GM18909 (cell line): ENCODE measurements at regions not wholly inside any gene's neighbourhood (a gene's known extent, or its start where the extent isn't known, plus 50 kb on each side); places are given as distances from the start of the nearest gene placed in this dataset.

Experiments used
- ATAC-seq: cut with Tn5 transposase; IDR thresholded peaks from one replicate; pipeline ENCODE4 v1.9.1; 2021; ENCODE audit warnings: mild to moderate bottlenecking; ENCODE audit not compliant: unreplicated experiment, poor library complexity

GRCh38 chr2:108067820-108068405 lies 81.6 kb downstream of the SLC5A7 start:
- no peak for ATAC-seq

- ATAC-seq = no peak
Observed at GRCh38 chr2:108069515-108070310, 83.4 kb downstream of the SLC5A7 start.

- no peak for ATAC-seq
Observed at GRCh38 chr2:108073415-108074072, 87.2 kb downstream of the SLC5A7 start.

- ATAC-seq = no peak
Observed at GRCh38 chr2:108074150-108074549, 87.8 kb downstream of the SLC5A7 start.

DNA sequence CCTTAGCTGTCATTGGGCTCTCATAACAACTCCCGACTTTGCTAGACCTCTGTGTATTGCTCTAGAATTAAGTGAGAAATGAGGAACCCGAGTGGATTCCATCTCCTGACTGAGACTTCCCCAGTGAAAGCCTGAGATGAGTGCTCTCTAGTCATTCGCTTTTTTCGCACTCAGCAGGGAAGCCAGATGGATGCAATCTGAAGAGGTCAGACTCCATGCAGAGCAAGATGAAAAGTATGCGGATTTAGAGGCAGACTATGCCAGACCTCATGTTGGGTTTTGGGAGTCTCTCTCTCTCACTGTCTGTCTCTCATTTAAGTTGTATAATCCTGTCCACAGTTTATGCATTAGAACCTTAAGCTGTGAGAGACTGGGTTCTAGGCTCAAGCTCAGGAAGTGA lies 88.6 kb downstream of the SLC5A7 start:
- no peak for ATAC-seq

DNA sequence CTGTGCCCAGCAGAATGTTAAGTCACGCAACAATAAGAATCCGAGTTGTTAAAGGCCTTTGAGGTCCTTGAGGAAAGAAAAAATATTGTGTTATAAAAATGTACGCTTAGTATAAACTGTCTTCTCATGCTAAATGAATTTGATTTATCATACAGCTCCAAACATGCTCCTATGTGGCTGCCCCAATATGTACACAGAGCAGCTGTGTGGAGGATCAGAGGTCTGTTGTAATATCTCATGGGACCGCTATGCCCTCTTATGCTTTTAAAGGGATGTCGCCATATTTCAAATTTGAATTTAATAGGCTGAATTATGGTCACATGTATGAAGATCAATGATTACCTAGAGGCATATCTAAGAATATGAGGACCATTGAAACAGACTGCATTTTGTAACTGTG lies 90.2 kb downstream of the SLC5A7 start:
- no peak for ATAC-seq

GRCh38 chr2:108079736-108080135 lies 93.4 kb downstream of the SLC5A7 start:
- ATAC-seq = no peak

- no peak for ATAC-seq
Observed at GRCh38 chr2:108080177-108080576, 93.9 kb downstream of the SLC5A7 start.

DNA sequence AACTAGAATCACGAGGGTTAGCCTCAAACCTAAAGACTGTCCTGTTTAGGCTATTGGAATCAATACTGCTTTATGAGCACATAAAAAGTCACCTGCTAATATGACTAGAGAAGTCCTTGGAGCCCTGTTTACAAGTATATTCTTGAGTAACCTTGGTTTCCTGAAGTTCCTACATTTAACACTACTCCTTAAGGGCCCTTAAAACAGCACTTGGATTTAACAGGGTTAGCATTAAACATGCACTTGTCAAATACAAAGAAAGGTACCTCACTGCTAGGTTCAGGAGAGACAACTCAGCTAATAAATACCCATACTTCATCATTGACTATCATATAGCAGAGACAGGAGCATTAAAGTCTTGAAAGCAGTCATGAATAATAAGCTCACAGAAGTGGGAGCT lies 96.7 kb downstream of the SLC5A7 start:
- no peak for ATAC-seq

- ATAC-seq = no peak
Observed at GRCh38 chr2:108084311-108084710, 98.0 kb downstream of the SLC5A7 start.

- ATAC-seq = no peak
Observed at GRCh38 chr2:108092886-108093285, 106.6 kb downstream of the SLC5A7 start.

- no peak for ATAC-seq
Observed at GRCh38 chr2:108101481-108101880, 115.2 kb downstream of the SLC5A7 start.

- no peak for ATAC-seq
Observed at GRCh38 chr2:108106731-108107130, 120.4 kb downstream of the SLC5A7 start.

DNA sequence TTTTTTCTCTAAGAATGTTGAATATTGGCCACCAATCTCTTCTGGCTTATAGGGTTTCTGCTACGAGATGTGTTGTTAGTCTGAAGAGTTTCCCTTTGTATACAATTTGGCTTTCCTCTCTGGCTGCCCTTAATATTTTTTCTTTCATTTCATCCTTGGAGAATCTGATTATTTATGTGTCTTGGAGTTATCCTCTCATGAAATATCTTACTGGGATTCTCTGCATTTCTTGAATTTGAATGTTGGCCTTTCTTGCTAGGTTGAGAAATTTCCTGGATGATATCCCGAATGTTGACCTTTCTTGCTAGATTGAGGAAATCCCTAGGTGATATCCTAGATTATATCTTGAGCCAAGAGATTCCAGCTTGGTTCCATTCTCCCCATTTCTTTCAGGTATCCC lies 125.6 kb downstream of the SLC5A7 start:
- no peak for ATAC-seq

- ATAC-seq = no peak
Observed at GRCh38 chr2:108115868-108116267, 123.9 kb upstream of the SULT1C3 start.

DNA sequence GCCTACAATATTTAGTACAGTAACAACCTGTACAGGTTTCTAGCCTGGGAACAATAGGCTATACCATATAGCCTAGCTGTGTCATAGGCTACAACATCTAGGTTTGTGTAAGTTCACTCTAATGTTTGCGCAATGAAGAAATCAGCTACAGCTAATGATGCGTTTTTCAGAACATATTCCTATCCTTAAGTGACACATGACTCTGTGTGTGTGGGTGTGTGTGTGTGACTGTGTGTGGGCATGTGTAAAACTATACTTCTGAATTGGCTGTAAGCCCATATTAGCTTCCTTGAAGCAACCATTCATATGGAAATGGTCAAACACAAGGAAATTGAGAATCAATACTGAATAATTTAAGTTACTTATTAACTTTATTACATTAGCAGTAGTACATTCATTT lies 120.8 kb upstream of the SULT1C3 start:
- ATAC-seq = no peak

DNA sequence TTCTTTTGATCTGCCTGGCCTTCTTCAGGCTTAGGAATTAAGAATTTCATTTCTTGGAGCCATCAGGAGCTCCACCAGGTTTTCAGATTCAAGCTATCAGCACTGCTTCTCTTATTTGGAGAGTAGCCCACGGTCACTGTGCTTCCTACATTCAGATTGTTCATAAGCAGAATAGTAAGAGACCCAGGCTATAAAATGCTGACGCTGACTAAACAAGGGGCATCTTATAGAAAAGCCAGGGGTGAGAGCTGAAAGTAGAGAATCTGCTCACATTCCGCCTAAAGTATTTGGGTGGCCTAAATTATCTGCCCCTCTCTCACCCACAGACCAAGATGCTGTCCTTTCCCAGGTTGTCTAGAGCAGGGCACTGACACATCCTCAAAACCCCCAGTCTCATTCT lies 120.3 kb upstream of the SULT1C3 start:
- no peak for ATAC-seq

- no peak for ATAC-seq
Observed at GRCh38 chr2:108124736-108125495, 114.9 kb upstream of the SULT1C3 start.

DNA sequence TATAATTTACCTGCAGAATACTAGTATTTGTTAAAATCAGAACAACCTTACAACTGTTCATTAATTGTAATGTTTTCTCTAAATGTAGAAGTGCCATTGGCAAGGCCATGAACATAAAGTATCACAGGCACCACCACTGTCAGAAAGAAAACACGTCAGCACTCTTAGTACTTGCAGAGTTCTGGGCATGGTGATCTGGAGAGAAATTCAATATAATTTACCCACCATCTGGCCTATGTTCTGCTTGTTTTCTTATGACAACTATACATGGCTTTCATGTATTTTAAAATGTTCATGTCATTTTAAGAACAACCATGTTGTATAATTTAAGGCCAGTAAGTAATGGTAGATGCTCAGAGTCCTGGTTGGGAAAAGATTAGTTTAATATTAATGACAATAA lies 114.2 kb upstream of the SULT1C3 start:
- no peak for ATAC-seq

DNA sequence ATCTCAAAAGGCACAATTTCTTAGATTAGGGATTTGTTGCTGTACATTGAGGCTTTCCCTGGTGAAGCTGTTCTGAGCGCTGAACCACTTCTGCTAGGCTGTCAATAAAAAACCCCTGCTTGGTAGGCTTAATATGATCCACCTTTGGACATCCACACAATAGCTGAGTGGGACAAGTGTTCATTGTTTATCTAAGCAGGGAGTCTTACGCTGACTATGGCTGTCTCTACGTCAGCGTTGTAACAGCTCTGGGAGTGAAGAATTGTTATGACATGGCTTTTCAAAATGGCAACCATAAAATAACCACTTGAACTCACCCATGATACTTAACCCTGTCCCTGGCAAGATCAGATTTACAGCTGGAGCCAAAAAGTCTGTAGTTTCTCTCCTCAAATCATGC lies 111.5 kb upstream of the SULT1C3 start:
- no peak for ATAC-seq

GRCh38 chr2:108129636-108130035 lies 110.1 kb upstream of the SULT1C3 start:
- ATAC-seq = no peak
